OCI-LY7 (cell line): ENCODE measurements at regions not wholly inside any gene's neighbourhood (a gene's known extent, or its start where the extent isn't known, plus 50 kb on each side); places are given as distances from the start of the nearest gene placed in this dataset.

Experiments
- BruUV-seq: library from RNA; stranded (reverse); fragments of 400-500 nt; replicated peaks from 2 replicates; lab custom pipeline; 2021; lab: Mats Ljungman, UMichigan
- CTCF ChIA-PET: fragments of 300-600 bp; sonication (Branson Sonifier 250); formaldehyde crosslinking; loops from one replicate; lab custom pipeline; 2022; ENCODE audit warnings: antibody characterized with exemption; ENCODE audit not compliant: unreplicated experiment; lab: Charles Lee
- POLR2A ChIA-PET: fragments of 300-600 bp; sonication (Branson Sonifier 250); formaldehyde crosslinking; loops from one replicate; lab custom pipeline; 2022; ENCODE audit warnings: antibody characterized with exemption; lab: Charles Lee
- DNase-seq: peaks from one replicate; pipeline ENCODE4 v3.0.0-alpha.2; 2015; ENCODE audit warnings: low spot score
- H2AFZ ChIP-seq: fragments of 200-600 bp; sonication (generic), shearing (Covaris generic); 2 replicates; pipeline ENCODE4 v1.6.1; 2014; ENCODE audit warnings: mild to moderate bottlenecking, antibody characterized with exemption, low read length, moderate library complexity
- H3K27ac ChIP-seq: fragments of 200-600 bp; sonication (generic); 2 replicates; pipeline ENCODE4 v1.5.1; 2014; ENCODE audit warnings: mixed run types, low read depth, mild to moderate bottlenecking, moderate library complexity, low read length, inconsistent platforms; ENCODE audit not compliant: poor library complexity, severe bottlenecking
- H3K36me3 ChIP-seq: fragments of 200-600 bp; sonication (generic); 2 replicates; pipeline ENCODE4 v1.6.1; 2014; ENCODE audit warnings: mild to moderate bottlenecking, antibody characterized with exemption, low read length, moderate library complexity, mixed read lengths; ENCODE audit not compliant: insufficient read depth
- H3K4me1 ChIP-seq: fragments of 200-600 bp; sonication (generic); 2 replicates; pipeline ENCODE4 v1.5.1; 2014; ENCODE audit warnings: mild to moderate bottlenecking, low read length; ENCODE audit not compliant: insufficient read depth, poor library complexity, severe bottlenecking
- H3K4me2 ChIP-seq: fragments of 200-600 bp; sonication (generic); 2 replicates; pipeline ENCODE4 v1.6.1; 2014; ENCODE audit warnings: mild to moderate bottlenecking, low read length
- H3K4me3 ChIP-seq: fragments of 200-600 bp; sonication (generic); 2 replicates; pipeline ENCODE4 v1.5.1; 2014; ENCODE audit warnings: mild to moderate bottlenecking, low read depth, low read length; ENCODE audit not compliant: poor library complexity, severe bottlenecking
- H3K79me2 ChIP-seq: fragments of 200-600 bp; sonication (generic); 2 replicates; pipeline ENCODE4 v1.6.1; 2016; ENCODE audit warnings: low read depth, mild to moderate bottlenecking, low read length, moderate library complexity, mixed read lengths; ENCODE audit not compliant: insufficient read depth
- H3K9me2 ChIP-seq: fragments of 200-600 bp; sonication (generic); 2 replicates; pipeline ENCODE4 v1.6.1; 2016; ENCODE audit warnings: mild to moderate bottlenecking, low read length, mixed read lengths; ENCODE audit not compliant: insufficient read depth
- H3K9me3 ChIP-seq: fragments of 200-600 bp; sonication (generic); 2 replicates; pipeline ENCODE4 v1.6.1; 2014; ENCODE audit warnings: mild to moderate bottlenecking, mixed run types, low read length, mixed read lengths
- H4K20me1 ChIP-seq: fragments of 200-600 bp; sonication (generic); 2 replicates; pipeline ENCODE4 v1.6.1; 2014; ENCODE audit warnings: mild to moderate bottlenecking, antibody characterized with exemption, low read length, moderate library complexity, mixed read lengths; ENCODE audit not compliant: insufficient read depth
- EZH2phosphoT487 ChIP-seq: fragments of 200-600 bp; sonication (generic); IDR thresholded peaks from 2 replicates; pipeline ENCODE4 v1.6.1; 2018; ENCODE audit warnings: low read depth, borderline replicate concordance, mild to moderate bottlenecking, mixed run types, antibody characterized with exemption, low read length, moderate library complexity, mixed read lengths
- intact Hi-C: fragments of 100-400 bp; cut with micrococcal nuclease; formaldehyde crosslinking; loops from one replicate; pipeline ENCODE4 v1.10.0; 2022; ENCODE audit not compliant: unreplicated experiment
- TF ChIP-seq, protein P1 (sequence below): fragments of 200-600 bp; sonication (generic); conservative IDR thresholded peaks from 2 replicates; pipeline ENCODE4 v1.5.1; 2014; ENCODE audit warnings: mild to moderate bottlenecking, antibody characterized with exemption, low read length, moderate library complexity, mixed read lengths

DNA sequence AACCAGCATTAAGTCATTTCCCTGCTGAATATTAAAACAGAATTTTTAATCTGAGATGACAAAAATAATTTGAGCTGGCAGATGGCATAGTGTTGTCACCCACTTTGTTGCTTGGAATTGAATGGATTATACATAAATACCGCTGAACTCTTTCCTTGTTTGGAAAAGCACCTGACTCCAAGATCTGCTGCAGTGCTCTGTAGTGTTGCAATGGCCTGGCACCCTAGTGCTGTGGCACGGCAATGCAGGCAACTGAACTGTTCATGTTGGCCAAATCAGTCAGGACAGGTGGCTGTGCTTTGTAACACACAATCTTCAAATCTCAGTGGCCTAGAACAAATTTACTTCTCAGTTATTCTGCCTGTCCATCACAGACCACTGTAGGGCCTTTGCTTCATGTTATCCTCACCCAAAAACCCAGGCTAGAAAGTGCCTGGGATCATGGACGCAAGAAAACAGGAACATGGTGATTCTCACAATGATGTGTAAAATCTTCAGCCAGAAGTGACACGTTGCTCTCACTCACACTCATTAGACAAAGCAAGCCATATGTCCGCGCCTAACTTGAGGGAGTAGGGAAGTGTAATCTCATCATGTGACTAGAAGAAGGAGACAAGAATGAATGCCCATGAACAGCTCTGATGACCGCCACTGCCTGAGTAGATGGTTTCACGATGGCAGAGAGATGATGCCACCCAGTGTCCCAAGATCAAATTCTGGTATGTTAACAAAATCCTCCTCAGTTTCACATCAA lies 191.9 kb upstream of the PUM3 start:
- intact Hi-C loops: no loop called here
- ChIA-PET CTCF (no interaction called here), POLR2A (no interaction called here)
- no peak overlapping the region for H3K4me2 ChIP-seq
- H3K4me3 ChIP-seq: no peak overlapping the region
- no peaks in the 10 kb centered on the region for H3K4me1 ChIP-seq
- H3K79me2 ChIP-seq: no peaks in the 10 kb centered on the region
- H3K27ac ChIP-seq: no peak overlapping the region
- BruUV-seq: no TSS peak
- H3K9me3 ChIP-seq: no peaks in the 10 kb centered on the region
- no peaks in the 10 kb centered on the region for H4K20me1 ChIP-seq
- no peaks in the 10 kb centered on the region for H3K9me2 ChIP-seq
- no peak overlapping the region for H2AFZ ChIP-seq
- DNase-seq: no peak
- H3K36me3 ChIP-seq: no peaks in the 10 kb centered on the region
- TF ChIP-seq EZH2phosphoT487: no peak
- TF ChIP-seq, protein P1, sequence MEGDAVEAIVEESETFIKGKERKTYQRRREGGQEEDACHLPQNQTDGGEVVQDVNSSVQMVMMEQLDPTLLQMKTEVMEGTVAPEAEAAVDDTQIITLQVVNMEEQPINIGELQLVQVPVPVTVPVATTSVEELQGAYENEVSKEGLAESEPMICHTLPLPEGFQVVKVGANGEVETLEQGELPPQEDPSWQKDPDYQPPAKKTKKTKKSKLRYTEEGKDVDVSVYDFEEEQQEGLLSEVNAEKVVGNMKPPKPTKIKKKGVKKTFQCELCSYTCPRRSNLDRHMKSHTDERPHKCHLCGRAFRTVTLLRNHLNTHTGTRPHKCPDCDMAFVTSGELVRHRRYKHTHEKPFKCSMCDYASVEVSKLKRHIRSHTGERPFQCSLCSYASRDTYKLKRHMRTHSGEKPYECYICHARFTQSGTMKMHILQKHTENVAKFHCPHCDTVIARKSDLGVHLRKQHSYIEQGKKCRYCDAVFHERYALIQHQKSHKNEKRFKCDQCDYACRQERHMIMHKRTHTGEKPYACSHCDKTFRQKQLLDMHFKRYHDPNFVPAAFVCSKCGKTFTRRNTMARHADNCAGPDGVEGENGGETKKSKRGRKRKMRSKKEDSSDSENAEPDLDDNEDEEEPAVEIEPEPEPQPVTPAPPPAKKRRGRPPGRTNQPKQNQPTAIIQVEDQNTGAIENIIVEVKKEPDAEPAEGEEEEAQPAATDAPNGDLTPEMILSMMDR: no peak

DNA sequence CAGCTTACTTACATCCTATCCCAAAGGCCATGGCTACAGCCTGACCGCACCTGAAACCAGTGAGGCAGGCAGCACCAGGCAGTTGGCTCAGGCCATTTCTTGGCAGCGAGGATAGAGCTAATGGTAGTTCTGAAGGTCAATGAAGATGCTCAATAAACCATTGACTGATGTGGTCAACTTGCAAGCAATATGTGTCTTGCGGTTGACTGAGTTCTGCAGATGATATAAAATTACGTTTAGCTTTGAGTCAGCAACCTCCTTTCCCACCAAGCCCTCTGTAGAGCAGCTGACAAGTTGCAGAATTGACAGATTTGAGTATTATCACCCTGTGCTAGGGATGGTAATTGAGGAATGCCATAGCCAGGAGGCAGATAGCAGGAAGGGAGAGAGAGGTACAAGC lies 189.0 kb upstream of the PUM3 start:
- no peaks in the 10 kb centered on the region for H3K79me2 ChIP-seq
- intact Hi-C loops: no loop called here
- no peaks in the 10 kb centered on the region for H3K4me1 ChIP-seq
- no TSS peak for BruUV-seq
- H3K27ac ChIP-seq: no peak overlapping the region
- no peak for TF ChIP-seq EZH2phosphoT487
- TF ChIP-seq, protein P1: no peak
- H2AFZ ChIP-seq: no peak overlapping the region
- no peaks in the 10 kb centered on the region for H3K36me3 ChIP-seq
- H3K9me2 ChIP-seq: no peaks in the 10 kb centered on the region
- H4K20me1 ChIP-seq: no peaks in the 10 kb centered on the region
- DNase-seq: no peak
- no peaks in the 10 kb centered on the region for H3K9me3 ChIP-seq
- POLR2A ChIA-PET: no interaction called here
- H3K4me2 ChIP-seq: no peak overlapping the region
- CTCF ChIA-PET: no interaction called here
- H3K4me3 ChIP-seq: no peak overlapping the region

DNA sequence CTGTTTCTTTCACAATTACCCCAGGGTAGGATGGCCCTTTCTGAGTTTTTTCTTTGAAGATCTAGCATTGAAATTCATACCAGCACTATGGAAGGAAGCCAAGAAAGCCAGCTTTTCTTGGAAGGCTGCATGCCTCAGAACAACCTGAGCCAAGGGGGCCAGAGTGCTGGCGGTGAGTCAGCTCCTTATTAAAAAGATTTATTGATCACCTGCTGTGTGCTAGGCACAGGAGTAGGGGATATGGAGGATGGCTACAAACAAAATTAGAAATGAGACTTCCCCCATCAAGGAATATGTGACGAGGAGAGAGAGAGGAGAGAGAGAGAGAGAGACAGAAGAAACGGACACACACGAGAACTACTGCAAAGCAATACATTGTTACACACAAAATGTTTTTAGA lies 184.6 kb upstream of the PUM3 start:
- no peak for TF ChIP-seq EZH2phosphoT487
- TF ChIP-seq, protein P1: no peak
- no peak overlapping the region for H3K4me3 ChIP-seq
- no peak for DNase-seq
- POLR2A ChIA-PET: no interaction called here
- H3K4me1 ChIP-seq: no peaks in the 10 kb centered on the region
- no TSS peak for BruUV-seq
- CTCF ChIA-PET: no interaction called here
- H2AFZ ChIP-seq: no peak overlapping the region
- no peaks in the 10 kb centered on the region for H4K20me1 ChIP-seq
- H3K79me2 ChIP-seq: no peaks in the 10 kb centered on the region
- H3K4me2 ChIP-seq: no peak overlapping the region
- H3K9me3 ChIP-seq: no peaks in the 10 kb centered on the region
- H3K9me2 ChIP-seq: no peaks in the 10 kb centered on the region
- H3K27ac ChIP-seq: no peak overlapping the region
- no peaks in the 10 kb centered on the region for H3K36me3 ChIP-seq
- intact Hi-C loops: no loop called here
